Daoy (cell line): ENCODE measurements at regions not wholly inside any gene's neighbourhood (a gene's known extent, or its start where the extent isn't known, plus 50 kb on each side); places are given as distances from the start of the nearest gene placed in this dataset.

Experiments
- DNase-seq: peaks from one replicate; pipeline ENCODE4 v3.0.0-alpha.2; 2015; ENCODE audit warnings: low read depth

DNA sequence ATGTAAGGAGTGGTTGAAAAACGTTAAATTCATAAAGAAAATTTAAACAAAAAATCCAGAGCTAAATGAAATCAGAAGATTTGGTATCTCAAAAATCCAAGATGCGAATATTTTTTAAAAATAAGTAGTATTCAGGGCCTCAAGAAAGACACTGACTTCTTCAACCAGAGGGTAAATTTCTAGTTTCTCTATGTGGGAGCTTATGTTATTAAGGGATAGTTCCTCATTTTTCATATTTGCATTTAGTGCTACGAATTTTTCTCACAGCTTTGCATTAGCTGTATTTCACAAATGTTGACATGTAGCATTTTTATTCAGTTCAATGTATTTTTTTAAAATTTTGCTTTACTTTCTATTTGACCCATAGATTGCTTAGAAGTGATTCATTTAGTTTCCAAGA lies 454.7 kb downstream of the CBLN2 start:
- no peak for DNase-seq

DNA sequence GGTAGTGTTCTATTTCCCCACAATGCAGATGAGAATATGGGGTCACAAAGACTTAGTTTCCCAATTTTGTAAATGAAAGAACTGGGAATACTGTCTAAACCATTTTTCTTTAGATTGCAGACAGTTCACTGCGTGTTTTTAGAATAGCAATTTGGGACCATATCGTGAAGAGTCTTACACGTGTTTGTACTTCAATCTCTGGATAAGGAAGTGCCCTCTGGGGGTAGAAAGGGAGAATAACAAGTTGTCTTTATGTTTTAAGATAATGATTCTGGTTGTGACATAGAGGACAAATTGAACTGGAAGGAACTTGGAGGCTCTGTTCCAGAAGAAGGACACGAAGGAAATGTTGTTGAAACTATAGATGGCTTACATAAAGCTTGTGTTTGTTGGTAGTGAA lies 457.7 kb downstream of the CBLN2 start:
- DNase-seq = no peak

DNA sequence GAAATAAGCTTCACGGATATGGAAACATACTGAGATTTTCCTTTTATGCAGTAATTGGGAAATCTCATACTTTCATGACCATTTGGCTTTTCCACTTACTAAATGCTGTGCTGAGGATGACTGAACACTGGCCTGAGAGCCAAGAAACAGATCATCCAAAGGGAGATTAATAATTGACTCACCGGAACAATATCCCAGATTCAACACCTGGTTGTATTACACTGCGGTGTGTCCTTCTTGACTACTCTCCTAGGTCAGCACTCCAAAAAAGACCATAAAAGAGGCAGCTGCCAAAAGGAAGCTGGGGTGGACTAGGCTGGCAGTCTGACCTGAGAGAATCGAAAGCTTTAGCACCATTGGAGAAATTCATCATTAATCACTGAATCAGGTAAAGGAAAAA lies 469.1 kb downstream of the CBLN2 start:
- DNase-seq = no peak

DNA sequence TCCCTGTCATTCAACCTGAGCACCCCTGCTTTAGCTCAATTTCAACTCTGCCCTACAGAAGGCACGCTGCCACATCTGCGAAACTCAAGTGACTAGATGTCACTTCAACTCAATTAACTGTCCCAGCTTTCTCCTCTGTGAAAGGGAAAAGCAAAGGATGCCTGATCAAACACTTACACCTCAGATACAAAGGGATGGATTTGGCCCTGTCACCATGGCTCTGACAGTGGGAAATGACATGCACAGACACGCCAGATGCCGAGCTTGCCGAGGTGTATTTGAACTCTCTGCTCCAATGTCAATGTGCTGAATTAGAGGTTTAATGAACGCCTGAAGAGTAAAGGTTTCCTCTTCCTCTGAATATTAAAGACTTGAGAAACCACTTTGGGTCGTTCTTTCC lies 481.1 kb downstream of the CBLN2 start:
- no peak for DNase-seq

DNA sequence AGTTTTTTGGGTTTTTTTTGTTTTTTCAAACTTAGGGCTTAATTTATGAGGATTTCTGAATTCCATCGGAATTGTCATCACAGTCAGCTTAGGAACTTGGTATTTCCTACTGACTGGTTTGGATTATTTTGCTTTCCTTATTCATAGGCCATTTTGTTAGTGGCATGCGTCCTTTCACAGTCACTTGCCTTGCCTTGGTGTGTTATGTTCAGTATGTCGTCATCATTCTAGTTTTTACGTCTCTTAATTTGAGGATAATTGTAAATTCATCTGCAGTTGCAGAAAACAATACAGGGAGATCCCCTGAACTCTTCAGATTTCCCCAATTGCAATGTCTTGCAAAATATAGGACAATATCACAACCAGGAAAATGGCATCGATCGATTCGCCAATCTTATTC lies 485.3 kb downstream of the CBLN2 start:
- no peak for DNase-seq

DNA sequence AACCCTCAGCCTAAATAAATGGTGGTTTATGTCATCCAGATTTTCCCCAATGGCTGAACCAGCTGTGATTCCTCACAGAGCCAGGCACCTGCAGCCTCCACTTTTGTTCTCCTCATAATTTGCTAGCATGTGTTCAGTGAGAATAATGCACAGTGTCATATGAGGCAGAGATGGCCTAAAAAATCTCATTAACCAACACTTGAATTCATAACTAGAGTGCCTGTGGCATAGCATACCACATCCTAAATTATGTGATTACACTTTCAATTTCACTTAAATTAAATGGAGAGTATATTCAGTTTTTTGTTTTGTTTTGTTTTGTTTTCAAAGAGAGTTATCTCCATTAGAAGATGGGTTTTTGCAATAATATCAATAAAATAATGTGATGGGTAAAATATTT lies 488.0 kb downstream of the CBLN2 start:
- no peak for DNase-seq

DNA sequence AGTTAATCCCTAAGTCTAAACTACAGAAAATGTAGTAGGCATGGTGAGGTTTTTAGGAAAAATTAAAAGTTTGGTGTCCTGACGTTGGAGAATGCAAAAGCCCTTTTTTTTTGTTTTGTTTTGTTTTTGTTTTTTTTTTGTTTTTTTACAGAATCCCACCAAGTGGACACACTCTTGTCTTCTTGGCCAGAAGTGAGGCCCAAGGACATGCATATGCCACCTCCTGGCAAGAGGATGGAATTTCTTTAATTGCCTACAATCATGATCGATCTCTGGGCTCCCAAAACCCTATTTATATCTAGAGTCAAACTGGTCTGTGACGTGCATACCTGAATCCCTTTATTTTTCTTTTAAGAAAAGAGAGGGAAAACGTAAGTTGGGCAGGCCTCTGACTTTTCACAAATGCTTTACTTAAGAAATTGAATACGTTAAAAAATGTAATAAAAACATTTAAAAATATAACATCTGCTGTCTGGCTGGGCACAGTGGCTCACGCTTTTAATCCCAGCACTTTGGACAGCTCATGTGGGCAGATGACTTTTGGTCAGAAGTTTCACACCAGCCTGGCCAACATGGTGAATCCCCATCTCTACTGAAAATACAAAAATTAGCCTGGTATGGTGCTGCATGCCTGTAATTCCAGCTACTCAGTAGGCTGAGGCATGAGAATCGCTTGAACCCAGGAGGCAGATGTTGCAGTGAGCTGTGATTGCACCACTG lies 502.7 kb downstream of the CBLN2 start:
- no peak for DNase-seq

DNA sequence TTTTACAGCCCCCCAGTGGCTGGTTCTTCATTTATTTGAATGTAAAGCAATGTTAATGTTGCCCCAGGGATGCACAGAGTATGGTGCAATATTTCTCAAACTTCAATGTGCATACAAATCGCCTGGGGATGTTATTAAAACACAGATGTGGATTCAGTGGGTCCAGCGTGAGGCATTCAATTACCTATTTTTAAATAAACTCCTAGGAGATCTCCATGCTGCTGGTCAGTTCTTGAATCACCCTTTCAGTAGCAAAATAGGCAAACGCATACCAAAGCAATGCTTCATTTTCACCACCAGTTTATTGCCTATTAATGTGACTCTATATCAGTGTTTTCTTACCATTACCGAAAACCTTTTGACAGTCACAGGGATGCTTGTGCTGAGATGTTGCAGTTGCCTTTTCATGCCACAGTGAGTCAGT lies 530.7 kb downstream of the CBLN2 start:
- DNase-seq = peak; percentile 58

DNA sequence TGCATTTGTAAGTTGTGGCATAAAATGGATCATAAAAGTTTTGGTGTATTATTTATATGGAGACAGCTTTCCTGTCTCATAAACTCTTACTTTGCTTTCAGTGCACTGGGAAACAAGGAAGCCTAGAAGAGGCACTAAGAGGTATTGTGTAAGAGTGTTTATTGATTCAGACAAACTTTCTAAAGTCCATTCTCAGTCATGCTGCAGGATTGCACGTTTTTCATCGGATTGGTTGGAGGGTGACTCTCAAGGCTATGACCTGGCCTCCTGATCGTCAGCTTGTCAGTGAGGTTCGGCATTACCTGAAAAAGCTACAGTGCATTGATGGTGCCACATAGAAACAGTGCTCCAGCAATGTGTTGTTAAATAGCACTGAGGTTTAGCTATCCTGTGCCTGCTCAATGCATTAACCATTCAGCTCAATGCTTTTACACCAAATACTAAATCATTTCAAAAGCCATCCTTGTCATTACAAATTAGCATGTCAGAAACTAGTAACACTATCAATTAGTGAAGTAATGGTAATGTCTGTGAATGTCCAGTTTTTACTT lies 545.5 kb downstream of the CBLN2 start:
- no peak for DNase-seq

DNA sequence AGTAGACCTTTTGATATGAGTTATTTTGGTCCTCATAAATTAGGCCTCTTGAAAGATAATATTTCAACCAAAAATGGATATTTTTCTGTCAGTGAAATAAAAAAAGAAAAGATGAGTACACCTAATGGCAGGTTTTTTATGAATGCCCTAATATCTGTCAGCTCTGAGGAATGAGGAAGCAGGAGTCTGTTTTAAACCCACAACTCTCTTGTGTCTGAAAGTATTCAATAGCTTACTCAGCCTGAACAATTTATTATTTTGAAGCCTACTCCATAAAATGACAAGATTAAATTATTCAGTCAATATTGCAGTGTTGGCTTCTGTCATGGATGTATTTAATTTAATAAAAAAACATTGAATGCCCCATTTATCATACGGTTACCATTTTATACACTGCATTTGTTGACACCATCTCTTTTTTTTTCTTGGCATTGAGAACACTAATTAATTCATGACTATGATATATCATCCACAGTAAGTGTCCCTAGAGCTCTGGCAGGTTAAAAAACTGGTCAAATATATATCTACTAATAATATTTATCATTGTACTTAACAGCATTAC lies 548.2 kb downstream of the CBLN2 start:
- no peak for DNase-seq

DNA sequence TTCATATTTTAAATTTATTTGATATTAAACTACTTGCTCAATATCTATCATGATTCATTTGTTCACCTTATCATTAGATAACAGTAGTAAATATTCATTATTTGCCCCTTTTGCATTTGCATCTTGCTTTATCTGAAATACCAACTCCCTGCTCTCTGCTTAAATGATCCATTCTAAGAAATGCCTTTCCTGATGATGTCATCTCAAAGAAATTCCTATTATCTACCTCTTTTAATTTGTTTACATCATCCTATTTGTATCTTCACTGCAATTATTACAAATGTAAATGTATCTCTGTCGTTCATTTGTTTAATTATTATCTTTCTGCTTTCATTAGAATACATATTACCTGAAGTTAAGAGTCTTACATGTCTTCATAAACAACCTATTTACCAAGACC lies 549.9 kb downstream of the CBLN2 start:
- no peak for DNase-seq

DNA sequence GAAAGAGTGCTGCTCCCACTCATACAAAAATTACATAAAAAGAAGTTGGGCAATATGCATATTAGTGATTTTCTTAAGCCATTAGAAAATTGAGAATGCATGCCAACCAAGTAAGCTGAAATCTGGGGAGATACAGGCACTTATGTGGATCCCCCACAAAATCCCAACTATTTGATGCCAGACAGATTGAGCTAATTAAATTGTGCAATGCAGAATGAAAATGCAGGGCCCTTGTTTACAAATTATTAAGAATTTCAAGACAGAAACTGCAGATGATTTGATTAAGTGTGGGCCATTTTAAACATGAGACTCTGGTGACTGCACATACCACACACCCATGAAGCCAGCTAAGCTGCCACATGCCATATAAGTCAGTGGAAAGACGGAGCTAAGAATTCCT lies 554.5 kb downstream of the CBLN2 start:
- no peak for DNase-seq

DNA sequence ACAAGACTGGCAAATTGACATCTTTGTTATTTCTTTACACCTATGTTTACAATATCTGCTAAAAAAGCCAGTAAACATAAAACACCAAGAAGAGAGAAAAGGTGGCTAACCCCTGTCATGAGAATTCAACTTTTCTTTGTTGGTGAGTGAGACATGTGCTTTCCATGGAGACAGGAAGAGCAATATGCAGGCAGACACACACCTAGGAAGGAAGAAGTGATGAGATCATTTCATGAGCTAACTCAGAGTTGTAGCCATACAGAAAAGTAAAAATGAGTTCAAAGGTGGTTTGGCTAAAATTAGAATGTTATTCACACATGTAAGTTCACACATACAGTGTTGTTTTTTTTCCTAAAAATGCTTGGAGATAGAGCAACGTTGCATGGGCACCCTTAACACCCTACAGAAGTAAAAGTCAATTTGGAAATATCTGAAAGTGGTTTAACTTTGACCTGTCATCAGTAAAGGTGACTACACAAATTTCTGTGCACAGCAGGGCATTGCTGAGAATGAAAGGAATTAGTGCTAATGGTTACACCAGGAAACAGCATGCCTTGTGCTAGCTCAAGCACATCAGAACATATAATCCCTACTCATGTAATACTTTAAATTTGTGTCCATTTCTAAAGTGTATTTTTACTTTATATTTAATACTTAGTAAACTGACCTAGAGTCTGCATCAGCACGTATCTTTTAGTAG lies 557.6 kb downstream of the CBLN2 start:
- no peak for DNase-seq

DNA sequence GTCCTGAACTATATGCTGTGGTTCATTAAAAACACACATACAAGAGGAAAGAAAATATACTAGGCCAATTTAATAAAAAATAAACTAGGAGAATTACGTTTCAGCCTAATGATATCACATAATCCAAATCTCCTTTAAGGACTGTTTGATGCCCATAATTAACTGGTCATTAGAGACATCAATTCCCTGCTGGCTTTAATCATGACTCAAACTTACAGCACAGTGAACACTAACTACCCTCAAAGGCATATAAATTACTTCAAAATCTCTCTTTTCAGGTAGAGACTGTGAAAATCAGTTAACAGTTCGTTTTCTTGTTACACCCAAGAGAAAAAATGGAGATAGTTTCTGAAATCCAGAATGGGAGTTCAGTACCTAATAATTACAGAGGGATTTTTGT lies 567.4 kb downstream of the CBLN2 start:
- no peak for DNase-seq

DNA sequence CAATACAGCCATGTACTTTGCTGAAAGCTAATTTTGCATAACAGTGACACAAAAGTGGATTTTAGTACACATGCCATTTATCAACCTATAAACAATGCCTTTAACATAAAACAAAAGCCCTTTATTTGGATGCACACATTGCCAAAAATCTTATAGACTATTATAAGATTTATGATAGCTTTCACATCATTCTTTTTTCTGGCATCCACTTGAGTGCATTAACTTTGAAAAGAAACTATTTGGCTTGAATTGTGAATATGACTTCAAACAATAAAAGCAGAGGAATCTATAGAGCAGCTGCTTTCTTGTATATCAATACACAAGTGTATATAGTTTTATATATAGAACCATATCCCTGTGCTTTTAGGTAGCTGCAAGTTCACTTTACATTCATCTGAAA lies 577.4 kb downstream of the CBLN2 start:
- DNase-seq = no peak

DNA sequence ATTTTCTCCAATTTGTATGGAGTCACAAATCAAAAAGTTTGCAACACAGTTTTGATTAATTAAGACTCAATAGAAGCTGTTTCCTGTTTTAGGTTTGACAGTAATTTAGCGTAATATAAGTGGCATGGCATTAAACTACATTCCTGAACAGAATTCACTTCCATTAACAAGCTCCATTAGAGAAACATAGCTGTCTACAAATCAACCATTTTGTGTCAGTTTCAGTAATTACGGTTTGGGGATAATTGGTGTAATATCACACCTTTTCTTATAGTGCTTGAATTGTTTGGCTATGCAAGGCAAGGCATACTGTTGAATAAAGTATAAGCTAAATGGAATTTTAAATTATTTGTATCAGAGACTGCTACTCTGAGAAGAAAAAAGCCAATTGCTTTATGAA lies 585.5 kb downstream of the CBLN2 start:
- DNase-seq = no peak

DNA sequence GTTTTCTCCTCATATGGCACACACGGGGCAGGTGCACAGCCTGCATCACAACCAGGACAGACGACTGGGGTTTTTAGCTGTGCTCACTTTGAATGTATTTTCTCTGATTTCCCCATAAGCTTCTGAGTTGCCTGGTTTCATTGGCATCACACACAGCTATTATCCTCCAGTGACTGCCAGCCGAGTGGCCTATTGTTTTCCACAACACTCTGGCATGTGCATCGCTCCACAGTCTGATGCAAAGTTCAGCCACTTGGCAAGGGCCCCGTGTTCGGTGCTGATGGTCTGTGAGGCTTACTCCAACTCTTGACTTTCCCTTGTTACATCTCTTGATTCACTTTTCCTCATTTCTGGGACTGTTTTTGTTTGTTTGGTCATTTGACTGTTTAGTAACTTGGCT lies 593.1 kb downstream of the CBLN2 start:
- no peak for DNase-seq

DNA sequence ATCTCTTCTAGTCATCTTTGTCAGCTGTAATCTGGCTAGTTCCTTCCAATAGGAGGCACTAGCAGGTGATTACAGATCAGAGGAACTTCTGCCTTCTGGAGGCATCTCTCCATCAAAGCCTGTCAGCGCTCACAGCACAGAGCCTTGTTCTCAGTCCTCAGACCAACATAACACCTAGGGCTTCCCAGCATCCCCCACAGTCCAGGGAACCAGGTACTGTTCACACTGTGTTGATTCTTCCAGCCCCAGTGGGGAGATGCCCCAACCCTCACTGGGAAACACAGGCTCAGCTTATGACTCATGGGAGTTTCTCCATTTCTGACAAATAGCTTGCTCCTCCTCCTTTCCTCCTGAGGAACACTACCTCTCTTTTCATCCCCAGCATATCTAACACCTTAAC lies 601.7 kb downstream of the CBLN2 start:
- no peak for DNase-seq

DNA sequence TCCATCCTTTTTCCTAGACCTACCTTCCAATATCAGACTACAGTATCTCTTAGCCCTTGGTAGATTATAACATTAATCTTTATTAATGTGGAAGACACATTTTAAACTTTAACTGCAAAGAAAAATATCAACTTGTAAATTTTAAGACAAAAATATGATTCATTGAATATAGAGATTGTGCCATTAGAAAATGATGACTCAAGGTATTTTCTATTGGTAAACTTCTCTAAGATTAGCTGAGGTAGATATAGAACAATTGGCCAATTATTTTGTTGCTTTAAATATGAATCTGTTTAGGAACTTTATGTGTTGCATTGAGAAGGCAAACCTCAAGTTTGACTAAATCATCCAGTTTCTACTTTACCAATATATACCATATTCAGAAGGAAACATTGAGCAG lies 604.7 kb downstream of the CBLN2 start:
- no peak for DNase-seq

DNA sequence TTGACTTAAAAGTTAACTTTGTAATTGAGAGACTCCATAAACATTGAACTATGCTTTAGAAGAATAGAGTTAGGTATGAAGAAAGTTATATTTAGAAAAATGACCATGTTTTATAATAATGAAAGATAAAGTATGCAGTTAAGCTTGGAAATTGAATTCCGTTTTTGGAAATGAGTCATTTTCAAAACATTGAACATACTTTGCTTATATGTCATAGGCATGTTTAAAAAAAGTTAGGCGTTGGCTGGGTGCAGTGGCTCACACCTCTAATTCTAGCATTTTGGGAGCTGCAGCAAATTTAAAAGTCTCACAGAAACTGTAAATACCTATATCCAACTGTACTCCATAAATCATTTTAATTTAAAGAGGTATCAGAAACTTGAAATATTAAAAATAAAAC lies 607.4 kb downstream of the CBLN2 start:
- no peak for DNase-seq

DNA sequence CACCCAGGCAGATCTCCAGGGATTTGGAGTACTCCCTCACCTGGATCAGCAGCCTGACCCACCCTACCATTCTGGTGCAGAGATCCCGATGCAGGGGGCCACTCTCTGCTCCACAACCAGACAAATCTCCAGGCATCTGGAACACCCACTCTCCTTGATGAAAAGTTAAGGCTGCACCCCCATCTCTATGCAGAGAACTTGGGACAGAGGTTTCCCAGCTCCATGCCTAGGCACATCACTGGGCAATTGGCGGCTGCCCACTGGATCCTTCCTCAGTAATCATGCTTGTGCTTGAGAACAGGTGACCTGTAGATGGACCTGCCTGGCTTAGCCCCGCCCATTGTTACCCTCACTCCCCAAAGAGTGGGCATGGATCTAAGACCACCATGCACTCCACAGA lies 624.9 kb downstream of the CBLN2 start:
- DNase-seq = no peak

DNA sequence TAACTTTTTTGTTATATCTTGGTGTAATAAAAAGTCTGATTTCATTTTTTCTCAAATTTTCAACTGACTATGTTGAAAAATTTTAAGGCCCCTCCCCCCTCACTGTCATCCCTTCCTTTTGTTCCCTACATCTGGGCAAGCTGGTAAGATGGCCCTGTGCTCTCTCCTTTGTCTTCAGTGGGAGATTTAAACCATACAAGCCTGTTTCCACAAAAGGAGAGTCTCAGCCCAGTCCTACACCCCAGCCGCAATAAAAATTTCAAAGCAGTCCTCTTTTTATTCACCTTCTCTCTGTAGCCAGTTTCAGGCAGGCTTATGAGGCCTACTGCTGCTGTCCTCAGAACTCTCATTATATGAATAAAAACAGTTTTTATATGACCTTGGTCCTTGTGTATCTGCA lies 630.5 kb downstream of the CBLN2 start:
- no peak for DNase-seq

DNA sequence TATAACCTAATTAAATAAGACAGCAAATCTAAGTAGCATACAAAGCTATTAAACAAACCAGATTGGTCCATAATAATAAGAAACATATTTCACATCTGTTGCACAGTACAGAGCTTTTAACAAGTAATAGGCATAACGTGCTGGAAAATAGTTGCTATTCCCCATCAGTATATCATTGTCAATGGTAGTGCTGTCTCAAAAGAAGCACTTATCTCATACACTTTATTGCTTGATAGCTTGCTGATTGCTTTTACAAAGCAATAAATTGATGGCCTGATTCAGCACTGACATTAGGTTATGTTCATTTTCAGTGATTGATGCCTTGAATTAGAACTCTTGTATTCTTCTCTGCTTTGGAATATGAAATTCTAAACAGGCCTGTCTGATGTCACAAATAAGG lies 641.7 kb downstream of the CBLN2 start:
- no peak for DNase-seq
